NCI-H526 treated with DMSO at 0.1 percent for 48 hours (cell line): ENCODE measurements at regions not wholly inside any gene's neighbourhood (a gene's known extent, or its start where the extent isn't known, plus 50 kb on each side); places are given as distances from the start of the nearest gene placed in this dataset.

Experiments used
- DNase-seq: peaks from one replicate; lab custom pipeline; 2025; lab: John Stamatoyannopoulos, UW

GRCh38 chr4:137069473-137069872 lies 462.8 kb downstream of the PCDH18 start:
- no peak for DNase-seq

DNA sequence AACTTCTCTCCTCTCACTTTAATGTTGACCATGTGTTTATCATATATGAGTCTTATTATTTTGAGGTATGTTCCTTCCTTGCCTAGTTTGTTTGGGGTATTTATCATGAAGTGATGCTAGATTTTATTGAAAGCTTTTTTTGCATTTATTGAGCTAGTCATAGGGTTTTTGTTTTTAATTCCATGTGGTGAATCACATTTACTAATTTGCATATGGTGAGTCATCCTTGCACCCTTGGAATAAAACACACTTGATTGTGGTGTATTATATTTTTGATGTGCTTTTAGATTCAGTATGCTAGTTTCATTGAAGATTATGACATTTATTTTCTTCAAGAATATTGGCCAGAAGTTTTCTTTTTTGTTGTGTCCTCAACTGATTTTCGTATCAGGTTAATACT lies 464.6 kb downstream of the PCDH18 start:
- no peak for DNase-seq

GRCh38 chr4:137065311-137065710 lies 467.0 kb downstream of the PCDH18 start:
- DNase-seq: no peak

DNA sequence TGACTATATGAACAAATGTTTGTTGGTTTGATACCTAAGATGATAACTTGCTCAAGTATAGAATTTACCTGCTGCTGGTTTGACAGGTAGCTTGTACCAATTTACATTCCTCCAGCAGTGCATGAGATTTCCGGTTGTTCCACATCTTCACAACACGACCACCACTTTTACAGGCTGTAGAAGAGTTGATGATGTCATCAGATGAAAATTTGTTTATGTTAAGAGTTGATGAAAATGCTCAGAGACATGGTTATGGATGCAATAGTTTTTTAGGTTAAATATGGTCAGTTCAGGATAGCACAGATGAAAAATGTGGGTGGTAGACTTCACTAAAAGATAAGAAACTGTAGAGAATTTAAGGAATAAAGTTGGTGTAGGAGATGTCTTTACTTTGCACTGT lies 468.3 kb downstream of the PCDH18 start:
- no peak for DNase-seq

GRCh38 chr4:137043184-137043583 lies 489.1 kb downstream of the PCDH18 start:
- no peak for DNase-seq

- no peak for DNase-seq
These were observed 492.9 kb downstream of the PCDH18 start for GRCh38 chr4:137039370-137039769.

- DNase-seq: no peak
These were observed 500.1 kb downstream of the PCDH18 start for GRCh38 chr4:137032222-137032621.

DNA sequence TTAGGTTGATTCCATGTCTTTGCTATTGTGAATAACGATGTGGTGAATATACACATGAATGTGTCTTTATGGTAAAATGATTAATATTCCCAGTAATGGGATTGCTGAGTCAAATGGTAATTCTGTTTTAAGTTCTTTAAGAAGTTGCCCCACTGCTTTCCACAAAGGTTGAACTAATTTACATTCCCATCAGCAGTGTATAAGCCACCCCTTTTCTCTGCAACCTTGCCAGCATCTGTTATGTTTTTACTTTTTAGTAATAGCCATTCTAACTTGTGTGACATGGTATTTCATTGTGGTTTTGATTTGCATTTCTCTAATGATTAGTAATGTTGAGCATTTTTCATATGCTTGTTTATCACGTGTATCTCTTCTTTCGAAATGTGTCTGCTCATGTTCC lies 503.3 kb downstream of the PCDH18 start:
- no peak for DNase-seq

DNA sequence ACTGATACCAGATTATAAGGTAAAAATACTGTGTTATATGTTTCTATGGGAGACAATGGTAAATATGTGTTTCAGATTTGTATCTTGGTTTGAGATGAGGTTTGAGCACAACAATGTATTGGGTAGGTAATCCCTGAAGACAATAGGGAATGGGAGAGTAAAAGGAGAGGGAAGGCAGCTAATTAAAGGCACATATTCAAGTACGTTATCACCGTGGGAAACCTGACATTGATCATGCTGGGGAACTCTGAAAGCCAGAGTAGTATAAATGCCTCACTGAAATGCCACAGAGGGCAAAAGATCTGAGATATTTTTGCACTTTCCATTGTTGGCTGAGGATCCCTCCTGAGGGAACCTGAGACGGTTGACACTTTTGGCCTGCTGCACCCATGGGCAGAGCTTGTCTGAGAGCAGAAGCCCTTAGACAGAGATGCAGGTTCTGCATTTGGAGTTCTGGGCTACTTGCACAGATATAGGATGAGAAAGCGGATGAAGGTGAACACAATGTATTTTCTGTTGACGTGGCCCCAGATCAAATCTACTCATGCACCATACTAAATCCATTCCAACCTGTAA lies 506.7 kb downstream of the PCDH18 start:
- no peak for DNase-seq

DNA sequence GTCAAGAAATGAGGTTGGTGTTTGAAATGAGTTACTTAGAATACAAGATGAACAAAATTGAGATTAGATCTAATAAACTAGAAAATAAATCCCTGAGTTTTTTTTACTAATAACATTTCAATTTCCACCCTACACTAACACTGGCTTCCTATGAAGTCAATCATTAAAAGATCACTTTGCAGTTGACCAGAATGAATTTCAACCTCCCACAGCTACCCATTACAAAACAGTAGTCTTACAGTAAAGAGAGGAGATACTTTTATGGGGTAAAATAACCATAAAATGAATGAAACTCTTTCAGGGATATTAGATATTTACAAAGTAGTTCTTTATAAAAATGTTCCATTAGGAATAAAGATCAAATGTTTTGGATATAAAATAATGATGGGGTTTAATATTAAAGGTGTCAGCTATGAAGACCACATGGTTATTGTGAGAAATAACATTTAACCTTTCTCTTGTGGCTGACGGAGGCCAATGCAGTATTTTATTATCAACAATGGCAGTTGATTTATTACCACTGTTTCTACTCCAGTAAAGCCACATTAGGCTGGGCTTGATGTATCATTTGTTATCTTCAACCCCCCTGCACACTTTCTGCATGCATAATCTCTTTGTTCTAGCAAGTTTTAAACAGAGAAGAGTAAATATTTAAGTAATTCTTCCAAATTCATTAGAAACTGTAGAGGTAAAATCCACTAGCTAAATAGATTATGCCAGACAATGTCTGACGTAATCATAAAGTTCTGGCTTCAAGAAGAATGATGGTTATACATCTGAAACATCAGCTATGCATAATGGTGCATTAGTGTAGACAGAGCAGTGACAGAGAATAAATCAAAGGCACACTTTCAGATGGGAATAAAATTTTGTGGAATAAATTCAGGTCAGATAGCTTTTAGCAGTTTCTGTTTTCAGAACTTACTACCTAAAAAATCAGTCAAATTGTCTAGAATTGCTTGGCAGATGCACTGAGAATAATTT lies 516.6 kb downstream of the PCDH18 start:
- DNase-seq: no peak

DNA sequence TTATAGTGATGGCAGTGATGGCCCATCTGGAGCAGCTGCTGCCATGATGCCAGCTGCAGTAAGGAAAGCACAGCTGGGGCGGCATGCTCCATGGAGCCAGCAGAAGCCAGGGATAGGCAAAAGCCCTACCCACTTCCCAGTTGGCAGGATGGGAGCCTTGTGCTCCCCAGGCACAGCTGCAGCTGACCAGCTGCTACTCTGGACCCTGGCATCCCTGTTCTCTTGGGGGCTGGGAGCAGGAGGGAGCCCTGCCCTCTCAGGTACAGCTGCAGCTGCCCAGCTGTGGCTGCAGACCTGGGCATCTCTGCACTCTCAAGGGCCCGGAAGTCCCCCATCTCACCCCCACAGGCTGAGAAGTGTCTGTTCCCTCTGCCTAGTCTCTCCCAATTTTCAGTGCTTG lies 531.9 kb downstream of the PCDH18 start:
- DNase-seq: no peak

GRCh38 chr4:136992032-136992431 lies 540.3 kb downstream of the PCDH18 start:
- no peak for DNase-seq

DNA sequence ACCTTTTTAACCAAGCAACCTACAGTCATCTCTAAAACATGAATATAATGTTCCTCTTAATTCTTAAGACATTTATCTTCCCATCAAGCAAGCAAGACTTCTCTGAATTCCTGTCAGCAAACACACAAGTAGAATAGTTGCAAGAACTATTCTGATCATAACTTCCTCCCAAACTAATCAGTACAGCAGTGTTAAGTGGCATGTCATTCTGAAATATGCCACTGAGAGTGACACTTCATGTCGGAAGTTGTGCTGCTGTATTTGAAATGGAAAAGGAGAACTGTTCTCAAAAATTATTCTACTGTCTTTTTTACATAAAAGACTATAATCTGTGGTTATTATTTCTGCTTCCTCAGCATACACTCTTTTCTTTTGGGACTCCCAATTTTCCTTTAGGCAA lies 546.6 kb downstream of the PCDH18 start:
- no peak for DNase-seq

- DNase-seq: no peak
These were observed 565.2 kb downstream of the PCDH18 start for GRCh38 chr4:136967069-136967468.

- DNase-seq: no peak
These were observed 566.8 kb downstream of the PCDH18 start for GRCh38 chr4:136965478-136965877.

DNA sequence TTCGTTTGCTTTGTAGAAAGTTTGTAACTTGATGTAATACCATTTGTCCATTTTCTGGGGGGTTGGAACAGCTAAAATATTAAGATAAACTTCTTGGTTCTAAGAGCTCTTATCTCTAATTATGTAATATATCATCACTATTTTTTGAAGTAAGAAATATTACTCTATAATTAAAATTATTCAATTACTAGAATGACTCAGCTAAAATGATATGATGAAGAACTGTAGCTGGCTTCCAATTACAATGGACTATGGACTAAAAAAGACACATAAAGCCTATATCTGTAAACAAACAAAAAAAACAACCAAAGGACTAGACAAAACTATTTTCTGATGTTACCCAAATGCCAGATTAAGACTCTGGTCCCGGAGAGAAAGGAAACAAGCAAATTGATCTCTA lies 569.4 kb downstream of the PCDH18 start:
- no peak for DNase-seq

GRCh38 chr4:136946307-136946907 lies 585.9 kb downstream of the PCDH18 start:
- no peak for DNase-seq

DNA sequence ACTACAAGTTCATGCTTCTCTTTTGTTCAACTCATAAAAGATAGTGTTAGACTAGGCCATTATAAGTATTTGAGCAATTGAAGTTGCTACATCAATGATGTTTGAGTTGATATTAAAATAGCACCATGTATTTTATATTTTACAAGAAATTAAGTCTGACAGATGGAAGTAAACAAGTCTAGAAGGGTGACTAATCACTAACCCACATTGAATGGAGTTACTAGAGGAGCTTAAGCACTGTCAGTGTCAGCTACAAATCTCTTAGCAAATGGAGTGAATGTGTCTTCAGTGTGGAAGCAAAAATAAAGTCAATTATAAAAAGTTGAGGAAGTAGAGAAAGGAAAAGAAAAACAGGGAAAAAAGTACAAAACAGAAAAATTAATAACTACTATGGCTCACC lies 592.5 kb downstream of the PCDH18 start:
- no peak for DNase-seq

GRCh38 chr4:136935871-136936270 lies 596.4 kb downstream of the PCDH18 start:
- DNase-seq: no peak

DNA sequence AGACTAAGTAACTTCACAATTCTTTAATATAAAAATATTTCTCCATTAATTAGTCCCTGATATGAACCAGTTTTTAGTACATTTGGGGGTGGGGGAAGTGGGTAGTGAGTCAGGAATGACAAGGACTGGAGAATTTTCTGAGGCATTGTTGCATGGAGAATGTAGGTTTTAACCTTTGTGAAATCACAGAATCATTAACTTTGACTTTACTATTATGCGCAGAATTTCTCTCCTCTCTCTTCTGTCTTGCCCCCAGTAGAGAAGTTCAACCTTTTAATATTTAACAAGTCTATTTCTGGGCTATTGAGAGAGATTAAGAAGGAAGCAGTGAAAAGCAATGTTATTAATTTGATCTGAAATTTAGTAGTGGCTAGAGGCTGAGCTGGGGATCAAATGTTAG lies 597.0 kb downstream of the PCDH18 start:
- DNase-seq: no peak

DNA sequence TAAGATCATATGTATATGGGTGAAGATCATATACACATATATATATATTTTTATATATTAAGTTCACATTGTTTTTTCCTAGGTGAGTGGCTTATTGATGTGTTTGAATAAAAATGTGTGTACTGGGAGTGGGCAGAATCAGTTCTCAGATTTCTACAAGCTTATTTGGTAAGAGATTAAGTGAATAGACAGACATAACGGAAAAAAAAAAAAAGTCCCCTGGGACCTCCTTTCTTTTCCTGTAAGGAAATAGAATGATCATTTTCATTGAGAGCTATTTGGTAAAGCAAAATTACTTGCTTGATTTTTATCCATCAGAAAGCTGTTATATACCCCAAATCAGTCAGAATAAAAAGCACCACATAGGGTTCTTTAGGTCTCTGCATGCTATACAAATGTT lies 597.7 kb downstream of the PCDH18 start:
- DNase-seq: no peak

- no peak for DNase-seq
These were observed 600.5 kb downstream of the PCDH18 start for GRCh38 chr4:136931781-136932180.

DNA sequence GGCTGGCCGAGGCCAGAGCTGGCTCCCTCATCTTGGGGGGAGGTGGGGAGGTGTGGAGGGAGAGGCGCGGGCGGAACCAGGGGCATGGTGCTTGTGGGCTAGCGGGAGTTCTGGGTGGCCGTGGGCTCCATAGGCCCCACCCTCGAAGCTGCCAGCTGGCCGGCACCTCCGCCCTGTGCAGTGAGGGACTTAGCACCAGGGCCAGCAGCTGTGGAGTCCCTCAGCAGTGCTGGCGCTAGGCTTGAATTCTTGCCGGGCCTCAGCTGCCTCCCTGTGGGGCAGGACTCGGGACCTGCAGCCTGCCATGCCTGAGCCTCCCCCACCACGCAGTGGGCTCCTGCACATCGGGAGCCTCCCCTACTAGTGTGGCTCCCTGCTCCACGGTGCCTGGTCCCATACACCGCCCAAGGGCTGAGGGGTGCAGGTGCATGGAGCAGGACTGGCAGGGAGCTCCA lies 603.3 kb downstream of the PCDH18 start:
- no peak for DNase-seq
